Left lung (tissue), 4 donors: ENCODE measurements at regions not wholly inside any gene's neighbourhood (a gene's known extent, or its start where the extent isn't known, plus 50 kb on each side); places are given as distances from the start of the nearest gene placed in this dataset.

ENCODE experiments used
- ATAC-seq: fragments of 200-7000 bp; cut with Tn5 transposase; one replicate; pipeline ENCODE4 v1.9.1; 2020; ENCODE audit warnings: moderate library complexity
- DNase-seq, 4 donors: peaks; one replicate each; pipeline ENCODE4 v3.0.0-alpha.2; 2013 to 2020
- H3K27ac ChIP-seq, 2 donors: fragments of 200-600 bp; sonication (generic) in 1 of 2; one replicate each; pipeline versions ENCODE4 v1.5.0 to v1.8.0; 2020 to 2021
- H3K27me3 ChIP-seq, 2 donors: fragments of 200-600 bp; sonication (generic) in 1 of 2; one replicate each; pipeline versions ENCODE4 v1.5.0 to v1.8.0; 2020 to 2021
- H3K36me3 ChIP-seq, 2 donors: fragments of 200-600 bp; sonication (generic) in 1 of 2; one replicate each; pipeline versions ENCODE4 v1.5.0 to v1.8.0; 2020 to 2021
- H3K4me1 ChIP-seq, 2 donors: fragments of 200-600 bp; one replicate each; pipeline ENCODE4 v1.8.0; 2021
- H3K4me3 ChIP-seq, 2 donors: fragments of 200-600 bp; sonication (generic) in 1 of 2; one replicate each; pipeline versions ENCODE4 v1.5.0 to v1.8.0; 2020 to 2021; ENCODE audit warnings: mild to moderate bottlenecking in 1 of 2
- H3K9me3 ChIP-seq, 2 donors: fragments of 200-600 bp; sonication (generic) in 1 of 2; one replicate each; pipeline versions ENCODE4 v1.5.0 to v1.8.0; 2020 to 2021
- intact Hi-C, 2 donors: fragments of 100-400 bp; cut with DNase I; formaldehyde crosslinking; loops; one replicate each; pipeline versions ENCODE4 v1.11.2 to v1.14.2; 2022
- TF ChIP-seq, protein P1 (sequence below), 2 donors: fragments of 200-600 bp; sonication (generic) in 1 of 2; IDR thresholded peaks; one replicate each; pipeline versions ENCODE4 v1.5.0 to v1.8.0; 2021; ENCODE audit warnings: antibody characterized with exemption in 2 of 2
- donor health status: DM: no; HTN: yes; CAD: no.
- donor health status: DM: no; HTN: no; CAD: no.

DNA sequence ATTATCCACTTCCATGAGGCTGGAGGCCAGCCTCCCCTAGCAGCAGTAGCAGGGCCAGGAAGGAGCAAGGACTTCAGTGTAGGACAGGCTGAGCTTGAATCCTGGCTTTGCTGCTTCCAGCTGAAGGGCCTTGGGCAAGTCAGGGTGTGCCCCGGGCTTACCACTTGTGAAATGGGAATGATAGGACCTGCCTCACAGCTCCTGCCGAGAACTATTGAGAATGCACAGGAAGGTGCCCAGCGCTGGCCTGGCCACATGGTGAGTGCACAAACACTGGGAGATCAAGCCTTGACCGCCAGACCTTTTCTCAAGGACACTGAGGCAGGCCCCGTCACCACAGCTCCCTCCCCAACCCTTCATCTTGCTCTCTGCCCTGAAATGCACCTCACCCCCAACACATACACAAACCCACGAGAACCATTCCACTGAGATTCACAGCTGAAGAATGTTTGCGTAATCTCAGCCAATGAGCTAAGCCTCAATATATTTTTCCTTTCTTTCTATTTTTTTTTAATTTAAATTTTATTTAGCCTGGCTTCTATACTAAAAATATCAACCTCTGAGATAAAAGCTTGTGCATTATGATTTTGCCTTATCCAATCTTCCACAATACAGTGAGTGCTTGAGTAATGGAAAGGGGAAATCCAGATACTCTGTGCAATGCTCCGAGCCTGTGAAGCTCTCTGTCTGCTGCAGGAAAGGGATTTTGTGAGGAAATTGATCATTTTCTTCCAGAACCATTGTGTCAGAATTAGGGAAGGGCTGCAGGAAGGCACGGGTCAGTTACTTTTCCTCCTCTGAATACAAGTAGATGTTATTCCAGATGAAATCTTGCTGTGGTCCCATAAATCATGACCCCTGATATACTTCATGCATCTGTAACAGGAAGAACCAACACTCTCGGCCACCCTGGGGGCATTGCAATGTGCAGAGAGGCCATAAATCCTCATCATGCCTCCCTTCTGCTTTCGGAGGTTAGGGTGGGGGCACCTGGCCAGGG is 193.9 kb downstream of the TLE3 start:
- ATAC-seq, result no peak
- intact Hi-C loops, result no loop called here
- TF ChIP-seq, protein P1, sequence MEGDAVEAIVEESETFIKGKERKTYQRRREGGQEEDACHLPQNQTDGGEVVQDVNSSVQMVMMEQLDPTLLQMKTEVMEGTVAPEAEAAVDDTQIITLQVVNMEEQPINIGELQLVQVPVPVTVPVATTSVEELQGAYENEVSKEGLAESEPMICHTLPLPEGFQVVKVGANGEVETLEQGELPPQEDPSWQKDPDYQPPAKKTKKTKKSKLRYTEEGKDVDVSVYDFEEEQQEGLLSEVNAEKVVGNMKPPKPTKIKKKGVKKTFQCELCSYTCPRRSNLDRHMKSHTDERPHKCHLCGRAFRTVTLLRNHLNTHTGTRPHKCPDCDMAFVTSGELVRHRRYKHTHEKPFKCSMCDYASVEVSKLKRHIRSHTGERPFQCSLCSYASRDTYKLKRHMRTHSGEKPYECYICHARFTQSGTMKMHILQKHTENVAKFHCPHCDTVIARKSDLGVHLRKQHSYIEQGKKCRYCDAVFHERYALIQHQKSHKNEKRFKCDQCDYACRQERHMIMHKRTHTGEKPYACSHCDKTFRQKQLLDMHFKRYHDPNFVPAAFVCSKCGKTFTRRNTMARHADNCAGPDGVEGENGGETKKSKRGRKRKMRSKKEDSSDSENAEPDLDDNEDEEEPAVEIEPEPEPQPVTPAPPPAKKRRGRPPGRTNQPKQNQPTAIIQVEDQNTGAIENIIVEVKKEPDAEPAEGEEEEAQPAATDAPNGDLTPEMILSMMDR (IDR thresholded peaks at IDR 0.05), result no peak

DNA sequence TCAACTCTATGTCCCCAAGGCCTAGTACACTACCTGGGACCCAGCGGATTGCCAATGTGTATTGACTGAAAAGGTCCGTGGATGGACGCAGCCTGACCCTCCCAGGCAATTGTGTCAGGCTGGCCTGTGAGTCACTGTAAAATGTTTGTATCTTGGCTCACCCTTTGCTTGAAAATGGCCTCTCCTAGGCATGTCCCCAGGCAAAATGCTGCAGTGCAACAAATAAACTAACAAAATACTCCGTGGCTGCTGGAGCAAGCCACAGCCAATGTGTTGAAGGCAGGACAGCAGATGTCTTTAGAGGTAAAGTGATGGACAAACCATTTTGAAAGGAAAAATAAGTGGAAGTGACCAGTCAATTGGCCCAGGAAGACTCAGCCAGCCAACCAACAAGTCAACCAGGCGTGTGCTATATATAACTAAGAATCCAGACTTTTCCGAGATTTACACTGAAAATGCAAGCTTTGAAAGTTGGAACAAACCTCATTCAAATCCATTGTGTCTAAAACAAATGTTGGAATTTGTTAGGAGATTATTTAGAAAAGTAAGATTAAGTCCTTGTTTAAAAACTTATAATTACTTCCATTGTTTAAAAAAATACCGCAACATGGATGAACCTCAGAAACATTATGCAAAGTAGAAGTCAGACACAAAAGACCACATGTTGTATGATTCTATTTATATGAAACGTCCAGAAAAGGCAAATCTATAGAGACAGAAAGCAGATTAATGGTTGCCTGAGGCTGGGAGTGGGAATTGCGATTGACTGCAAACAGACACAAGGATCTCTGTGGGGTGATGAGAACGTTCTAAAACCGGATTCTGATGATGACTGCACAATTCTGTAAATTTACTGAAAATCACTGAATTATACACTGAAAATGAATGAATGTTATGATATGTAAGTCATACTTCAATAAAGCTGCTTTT is 191.2 kb downstream of the TLE3 start:
- H3K36me3 ChIP-seq, result no peaks in the 10 kb centered on the region
- DNase-seq (no peak), ATAC-seq (no peak)
- peaks cover 0 to under 1% of the 10 kb centered on the region in 2 donors for H3K27me3 ChIP-seq
- H3K27ac ChIP-seq, result no peak overlapping the region
- H3K4me1 ChIP-seq, result no peaks in the 10 kb centered on the region
- TF ChIP-seq, protein P1 (IDR thresholded peaks at IDR 0.05), result no peak
- intact Hi-C loops, result no loop called here
- no peaks in the 10 kb centered on the region for H3K9me3 ChIP-seq
- no peak overlapping the region for H3K4me3 ChIP-seq

More for the DNA sequence above, 193.9 kb downstream of the TLE3 start:
- Histone ChIP-seq H3K36me3 (no peaks in the 10 kb centered on the region), H3K4me1 (no peaks in the 10 kb centered on the region), H3K27me3 (peaks cover 0 to 6% of the 10 kb centered on the region in 2 donors), H3K4me3 (no peak overlapping the region), H3K9me3 (no peaks in the 10 kb centered on the region), H3K27ac (no peak overlapping the region)
- DNase-seq, result no peak

DNA sequence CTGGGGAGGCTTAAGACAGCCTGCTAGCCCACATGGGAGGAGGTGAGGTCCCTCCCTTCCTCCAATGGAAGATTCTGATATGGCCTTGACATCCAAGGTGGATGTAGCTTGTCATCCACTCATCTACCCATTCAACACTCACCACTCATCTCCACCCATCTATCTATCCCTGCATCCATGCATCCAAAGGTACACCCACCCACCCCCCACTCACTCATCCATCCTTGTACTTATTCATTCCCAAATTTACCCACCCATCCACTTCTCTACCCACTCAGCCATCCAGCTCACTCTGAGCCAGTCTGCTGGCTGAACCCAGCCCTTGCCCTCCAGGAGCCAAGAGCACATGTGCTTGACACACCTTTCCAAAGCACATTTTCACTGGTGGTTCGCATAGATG is 189.7 kb downstream of the TLE3 start:
- no peak overlapping the region for H3K4me3 ChIP-seq
- intact Hi-C loops, result no loop called here

DNA sequence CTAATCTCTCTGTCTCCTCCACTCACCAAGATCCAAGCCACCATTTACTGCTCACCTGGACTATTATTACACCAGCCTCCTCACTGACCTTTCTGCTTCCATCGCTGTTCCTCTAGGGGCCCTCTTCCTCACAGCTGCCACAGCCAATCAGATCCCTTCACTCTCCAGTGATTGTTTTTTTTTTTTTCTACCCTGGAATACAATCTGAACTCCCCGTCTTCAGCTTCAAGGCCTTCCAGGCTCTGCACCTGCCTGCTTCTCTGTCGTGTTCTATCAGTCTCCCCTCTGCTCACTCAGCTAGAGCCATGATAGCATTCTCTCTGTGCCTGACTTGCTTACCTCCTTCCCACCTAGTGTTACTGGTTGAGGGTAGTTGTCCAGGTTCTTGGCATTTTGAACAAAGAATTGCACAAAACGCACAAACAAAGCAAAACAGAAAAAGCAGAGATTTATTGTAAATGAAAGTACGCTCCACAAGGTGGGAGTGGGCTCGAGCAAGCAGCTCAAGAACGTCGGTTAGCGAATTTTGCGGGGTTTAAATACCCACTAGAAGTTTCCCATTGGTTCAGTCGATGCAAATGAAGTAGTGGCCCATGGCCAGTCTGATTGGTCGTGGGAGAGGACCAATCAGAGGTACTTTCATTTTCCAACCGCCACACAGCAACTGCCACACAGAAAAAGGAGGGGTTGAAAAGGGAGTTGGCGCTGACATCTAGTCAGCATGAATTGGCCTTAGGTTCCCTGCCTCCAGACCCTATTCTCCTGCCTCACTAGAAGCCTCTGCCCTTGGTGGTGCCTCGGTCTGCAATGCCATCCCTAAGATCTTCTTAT is 188.9 kb downstream of the TLE3 start:
- H3K4me3 ChIP-seq, result no peak overlapping the region
- no peak overlapping the region for H3K27ac ChIP-seq
- no peaks in the 10 kb centered on the region for H3K9me3 ChIP-seq
- TF ChIP-seq, protein P1 (IDR thresholded peaks at IDR 0.05), result no peak
- H3K4me1 ChIP-seq, result no peaks in the 10 kb centered on the region
- intact Hi-C loops, result no loop called here
- ATAC-seq, result no peak
- H3K36me3 ChIP-seq, result no peaks in the 10 kb centered on the region
- no peaks in the 10 kb centered on the region for H3K27me3 ChIP-seq
- DNase-seq, result no peak

More for the DNA sequence above, 189.7 kb downstream of the TLE3 start:
- TF ChIP-seq, protein P1 (IDR thresholded peaks at IDR 0.05), result no peak
- no peaks in the 10 kb centered on the region for H3K36me3 ChIP-seq
- DNase-seq (no peak), ATAC-seq (no peak)
- H3K27me3 ChIP-seq, result no peaks in the 10 kb centered on the region
- H3K27ac ChIP-seq, result no peak overlapping the region
- no peaks in the 10 kb centered on the region for H3K9me3 ChIP-seq
- H3K4me1 ChIP-seq, result no peaks in the 10 kb centered on the region
